GM13976 (cell line): ENCODE measurements at regions not wholly inside any gene's neighbourhood (a gene's known extent, or its start where the extent isn't known, plus 50 kb on each side); places are given as distances from the start of the nearest gene placed in this dataset.

ENCODE experiments used
- DNase-seq: peaks from one replicate; pipeline ENCODE4 v3.0.0; 2012; ENCODE audit warnings: low spot score
- in situ Hi-C: fragments of 300-500 bp; cut with MboI; formaldehyde crosslinking; loops from one replicate; pipeline ENCODE4 v1.12.0; 2022; ENCODE audit warnings: low sequenced_read_pairs, mixed read lengths, inconsistent platforms; ENCODE audit not compliant: unreplicated experiment
- TF ChIP-seq, protein P1 (sequence below): IDR thresholded peaks from 2 replicates; pipeline ENCODE4 v1.5.1; 2012; ENCODE audit warnings: borderline replicate concordance, mild to moderate bottlenecking; ENCODE audit not compliant: insufficient read depth; ENCODE audit errors: extremely low read depth, missing control alignments, control extremely low read depth

DNA sequence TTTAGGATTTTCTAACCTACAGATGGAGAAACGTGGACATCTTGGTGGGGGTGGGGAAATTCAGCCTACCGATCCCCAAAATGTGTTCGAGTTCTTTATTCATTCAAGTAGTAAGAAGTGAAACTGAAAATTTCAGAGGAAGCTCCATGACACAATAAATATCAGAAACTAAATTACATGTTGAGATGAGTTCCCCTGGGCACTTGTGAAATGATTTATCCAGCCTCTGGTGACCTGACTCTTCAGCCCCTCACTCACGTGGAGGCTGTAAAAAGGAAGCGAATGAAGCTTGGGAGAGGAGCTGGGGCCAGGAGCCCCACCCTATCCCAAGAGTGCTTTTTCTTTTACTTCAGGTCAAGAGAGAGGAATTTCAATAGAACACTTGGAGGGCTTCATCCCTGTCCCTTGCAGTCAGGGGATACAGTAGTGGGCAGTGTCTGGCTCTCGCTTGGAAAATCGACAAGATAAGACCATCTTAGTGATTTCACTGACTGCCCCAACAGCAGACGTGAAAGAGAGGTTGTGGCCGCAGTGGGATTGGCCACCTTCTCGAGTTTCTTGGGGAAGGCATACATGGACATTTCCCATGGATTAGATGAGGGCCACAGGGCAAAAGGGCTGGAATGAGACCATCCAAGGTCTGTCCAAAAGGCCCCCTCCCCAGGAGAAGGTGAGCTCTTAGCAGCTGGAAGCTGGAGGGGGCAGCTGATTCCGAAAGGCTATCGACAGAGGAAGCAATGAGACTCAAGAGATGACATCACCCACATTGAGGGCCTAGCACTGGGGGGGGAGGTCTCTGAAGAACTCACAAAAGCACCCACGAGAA lies 76.8 kb upstream of the SH3PXD2B start:
- in situ Hi-C loops, result no loop called here
- TF ChIP-seq, protein P1, sequence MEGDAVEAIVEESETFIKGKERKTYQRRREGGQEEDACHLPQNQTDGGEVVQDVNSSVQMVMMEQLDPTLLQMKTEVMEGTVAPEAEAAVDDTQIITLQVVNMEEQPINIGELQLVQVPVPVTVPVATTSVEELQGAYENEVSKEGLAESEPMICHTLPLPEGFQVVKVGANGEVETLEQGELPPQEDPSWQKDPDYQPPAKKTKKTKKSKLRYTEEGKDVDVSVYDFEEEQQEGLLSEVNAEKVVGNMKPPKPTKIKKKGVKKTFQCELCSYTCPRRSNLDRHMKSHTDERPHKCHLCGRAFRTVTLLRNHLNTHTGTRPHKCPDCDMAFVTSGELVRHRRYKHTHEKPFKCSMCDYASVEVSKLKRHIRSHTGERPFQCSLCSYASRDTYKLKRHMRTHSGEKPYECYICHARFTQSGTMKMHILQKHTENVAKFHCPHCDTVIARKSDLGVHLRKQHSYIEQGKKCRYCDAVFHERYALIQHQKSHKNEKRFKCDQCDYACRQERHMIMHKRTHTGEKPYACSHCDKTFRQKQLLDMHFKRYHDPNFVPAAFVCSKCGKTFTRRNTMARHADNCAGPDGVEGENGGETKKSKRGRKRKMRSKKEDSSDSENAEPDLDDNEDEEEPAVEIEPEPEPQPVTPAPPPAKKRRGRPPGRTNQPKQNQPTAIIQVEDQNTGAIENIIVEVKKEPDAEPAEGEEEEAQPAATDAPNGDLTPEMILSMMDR, result no peak

DNA sequence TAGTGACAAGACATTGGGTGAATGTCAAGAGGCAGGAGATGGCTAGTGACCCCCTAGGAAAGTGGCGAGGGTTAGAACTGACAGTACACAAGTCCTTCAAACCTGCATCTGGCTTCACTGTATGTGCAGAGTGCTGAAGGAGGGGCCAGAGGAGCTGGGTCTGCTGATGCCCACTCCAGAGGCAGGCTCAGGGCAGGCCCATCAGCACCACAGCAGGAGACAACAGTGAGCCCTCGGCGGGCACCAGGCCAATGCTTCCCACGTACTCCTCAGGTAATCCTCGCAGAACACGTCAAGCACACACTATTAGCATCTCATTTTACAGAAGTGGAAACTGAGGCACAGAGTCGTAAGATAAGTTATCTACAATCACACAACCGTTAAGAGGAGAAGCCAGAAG lies 76.1 kb upstream of the SH3PXD2B start:
- TF ChIP-seq, protein P1, result no peak
- peak; percentile 10 for DNase-seq
- in situ Hi-C loops, result no loop called here

More for the DNA sequence above, 76.8 kb upstream of the SH3PXD2B start:
- peak; percentile 38 for DNase-seq

GRCh38 chr5:172529896-172530295 lies 75.6 kb upstream of the SH3PXD2B start:
- in situ Hi-C loops, result no loop called here
- TF ChIP-seq, protein P1, result no peak
- DNase-seq, result no peak

- TF ChIP-seq, protein P1, result no peak
- in situ Hi-C loops, result no loop called here
- DNase-seq, result peak; percentile 9
Observed at GRCh38 chr5:172528440-172528839, 74.1 kb upstream of the SH3PXD2B start.

DNA sequence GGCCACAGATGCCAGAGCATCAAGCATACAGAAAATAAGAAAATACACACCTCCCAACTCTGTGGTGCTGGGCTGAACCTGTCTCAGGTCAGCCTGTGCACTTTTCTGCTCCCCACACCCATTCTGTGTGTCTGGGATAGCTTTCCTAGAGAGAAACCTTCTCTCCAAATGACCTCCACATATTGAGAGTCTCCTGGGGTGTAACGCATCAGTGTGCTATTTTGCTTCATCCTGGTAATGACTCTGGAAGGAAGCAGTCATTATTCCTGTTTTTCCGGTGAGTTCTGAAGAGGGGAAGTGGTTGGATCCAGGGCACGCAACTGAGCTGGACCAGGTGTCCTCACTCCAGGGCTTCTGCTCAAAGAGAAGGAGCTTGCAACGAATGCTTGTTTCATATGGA lies 73.2 kb upstream of the SH3PXD2B start:
- no peak for DNase-seq
- in situ Hi-C loops, result no loop called here
- TF ChIP-seq, protein P1, result no peak

DNA sequence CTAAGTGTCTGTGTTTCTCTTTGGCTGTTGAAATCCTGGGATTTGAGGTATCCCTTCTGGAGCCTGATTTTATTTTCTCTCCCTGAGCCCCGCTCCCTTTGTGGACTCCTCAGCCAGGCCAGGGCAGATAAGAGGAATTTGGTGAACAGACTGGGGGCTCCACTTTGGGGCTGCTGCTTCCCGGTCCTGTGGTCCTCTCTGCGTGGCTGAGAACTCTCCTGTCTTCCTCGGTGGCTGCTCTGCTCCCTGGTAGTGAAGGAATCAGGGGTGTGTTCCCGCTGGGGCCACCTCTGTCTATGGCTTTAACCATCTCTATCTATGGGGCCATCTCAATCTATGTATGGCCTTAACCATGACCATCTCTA lies 71.7 kb upstream of the SH3PXD2B start:
- no peak for DNase-seq
- in situ Hi-C loops, result no loop called here
- TF ChIP-seq, protein P1, result no peak
